H9 (cell line): ENCODE measurements at regions not wholly inside any gene's neighbourhood (a gene's known extent, or its start where the extent isn't known, plus 50 kb on each side); places are given as distances from the start of the nearest gene placed in this dataset.

ENCODE experiments used
- DNase-seq: peaks from one replicate; pipeline ENCODE4 v3.0.0-alpha.2; 2017
- H2AFZ ChIP-seq: one replicate; pipeline ENCODE4 v1.6.1; 2013; ENCODE audit warnings: mild to moderate bottlenecking, low read length, control low read depth, moderate library complexity
- H2AK5ac ChIP-seq: 2 replicates; pipeline ENCODE4 v1.6.1; 2013; ENCODE audit warnings: low read length, control low read depth, mixed read lengths; ENCODE audit not compliant: insufficient read length
- H2BK120ac ChIP-seq: one replicate; pipeline ENCODE4 v1.6.1; 2013; ENCODE audit warnings: low read depth, mild to moderate bottlenecking, low read length, control low read depth, inconsistent platforms; ENCODE audit not compliant: poor library complexity, severe bottlenecking
- H2BK12ac ChIP-seq: 2 replicates; pipeline ENCODE4 v1.6.1; 2013; ENCODE audit warnings: low read length, control low read depth, mixed read lengths, low read depth; ENCODE audit not compliant: insufficient read length
- H2BK15ac ChIP-seq: 2 replicates; pipeline ENCODE4 v1.6.1; 2013; ENCODE audit warnings: low read depth, low read length, control low read depth
- H2BK20ac ChIP-seq: one replicate; pipeline ENCODE4 v1.6.1; 2013; ENCODE audit warnings: low read depth, mild to moderate bottlenecking, low read length, control low read depth, inconsistent platforms; ENCODE audit not compliant: poor library complexity, severe bottlenecking
- H2BK5ac ChIP-seq: 2 replicates; pipeline ENCODE4 v1.6.1; 2013; ENCODE audit warnings: low read length, control low read depth, mixed read lengths; ENCODE audit not compliant: insufficient read length
- H3K14ac ChIP-seq: 2 replicates; pipeline ENCODE4 v1.6.1; 2013; ENCODE audit warnings: low read length, control low read depth; ENCODE audit not compliant: insufficient read depth
- H3K18ac ChIP-seq: 2 replicates; pipeline ENCODE4 v1.6.1; 2013; ENCODE audit warnings: low read depth, mild to moderate bottlenecking, mixed read lengths, low read length, control low read depth; ENCODE audit not compliant: insufficient read length
- H3K23ac ChIP-seq: 2 replicates; pipeline ENCODE4 v1.6.1; 2013; ENCODE audit warnings: low read length, control low read depth, mixed read lengths, low read depth; ENCODE audit not compliant: insufficient read length
- H3K23me2 ChIP-seq: 2 replicates; pipeline ENCODE4 v1.6.1; 2013; ENCODE audit warnings: low read depth, mild to moderate bottlenecking, mixed read lengths, low read length, control low read depth; ENCODE audit not compliant: insufficient read length, poor library complexity, severe bottlenecking
- H3K27ac ChIP-seq: 2 replicates; pipeline ENCODE4 v1.5.1; 2013; ENCODE audit warnings: low read length, control low read depth, mixed read lengths, low read depth; ENCODE audit not compliant: insufficient read length
- H3K27me3 ChIP-seq: 2 replicates; pipeline ENCODE4 v1.6.1; 2013; ENCODE audit warnings: low read length, control low read depth, inconsistent platforms; ENCODE audit not compliant: insufficient read depth
- H3K4ac ChIP-seq: 2 replicates; pipeline ENCODE4 v1.6.1; 2013; ENCODE audit warnings: low read depth, mild to moderate bottlenecking, control low read depth, inconsistent platforms, low read length, moderate library complexity
- H3K4me1 ChIP-seq: 2 replicates; pipeline ENCODE4 v1.6.1; 2013; ENCODE audit warnings: low read length, control low read depth, inconsistent platforms; ENCODE audit not compliant: insufficient read depth
- H3K4me2 ChIP-seq: 2 replicates; pipeline ENCODE4 v1.6.1; 2013; ENCODE audit warnings: low read length, control low read depth, mixed read lengths; ENCODE audit not compliant: insufficient read length, insufficient read depth
- H3K56ac ChIP-seq: 2 replicates; pipeline ENCODE4 v1.6.1; 2013; ENCODE audit warnings: low read depth, mild to moderate bottlenecking, mixed read lengths, low read length, control low read depth; ENCODE audit not compliant: insufficient read length
- H3K79me1 ChIP-seq: 2 replicates; pipeline ENCODE4 v1.6.1; 2013; ENCODE audit warnings: low read depth, mild to moderate bottlenecking, moderate library complexity, low read length, control low read depth, inconsistent platforms; ENCODE audit not compliant: insufficient read depth, poor library complexity, severe bottlenecking
- H3K79me2 ChIP-seq: 2 replicates; pipeline ENCODE4 v1.6.1; 2013; ENCODE audit warnings: low read length, control low read depth, inconsistent platforms; ENCODE audit not compliant: insufficient read depth
- H3K9ac ChIP-seq: 2 replicates; pipeline ENCODE4 v1.6.1; 2013; ENCODE audit warnings: low read length, control low read depth, mixed read lengths; ENCODE audit not compliant: insufficient read length; ENCODE audit errors: extremely low read depth
- H3K9me3 ChIP-seq: one replicate; pipeline ENCODE4 v1.6.1; 2013; ENCODE audit warnings: low read depth, low read length, inconsistent platforms; ENCODE audit not compliant: control insufficient read depth
- H3T11ph ChIP-seq: one replicate; pipeline ENCODE4 v1.6.1; 2013; ENCODE audit warnings: mild to moderate bottlenecking, low read length, control low read depth, inconsistent platforms
- H4K20me1 ChIP-seq: one replicate; pipeline ENCODE4 v1.6.1; 2013; ENCODE audit not compliant: control insufficient read depth, insufficient read length, insufficient read depth
- H4K5ac ChIP-seq: 2 replicates; pipeline ENCODE4 v1.6.1; 2013; ENCODE audit warnings: low read depth, mild to moderate bottlenecking, mixed read lengths, low read length, control low read depth; ENCODE audit not compliant: insufficient read length
- H4K8ac ChIP-seq: replicated peaks from 2 replicates; pipeline ENCODE4 v1.6.1; 2013; ENCODE audit warnings: low read length, control low read depth, mixed read lengths, low read depth; ENCODE audit not compliant: insufficient read length
- H4K91ac ChIP-seq: 2 replicates; pipeline ENCODE4 v1.6.1; 2013; ENCODE audit warnings: low read depth, mild to moderate bottlenecking, moderate library complexity, mixed read lengths, low read length, control low read depth; ENCODE audit not compliant: insufficient read length
- H3K27ac Mint-ChIP-seq, 3 experiments: 2 replicates in 2 of 3; 3 replicates in 1 of 3; pipeline ENCODE4 v1.8.0; 2020 to 2021; ENCODE audit warnings: mixed read lengths in 3 of 3, mild to moderate bottlenecking in 1 of 3, moderate library complexity in 1 of 3
- H3K27me3 Mint-ChIP-seq: 2 replicates; pipeline ENCODE4 v1.8.0; 2021; ENCODE audit warnings: low read depth, mild to moderate bottlenecking, moderate library complexity, mixed read lengths
- H3K36me3 Mint-ChIP-seq, 3 experiments: 2 replicates in 2 of 3; 3 replicates in 1 of 3; pipeline ENCODE4 v1.8.0; 2020 to 2021; ENCODE audit warnings: low read depth in 3 of 3, mixed read lengths in 3 of 3; ENCODE audit not compliant: insufficient read depth in 1 of 3
- H3K4me1 Mint-ChIP-seq, 2 experiments: 2 replicates each; pipeline ENCODE4 v1.8.0; 2020; ENCODE audit warnings: mixed read lengths in 2 of 2
- H3K4me3 Mint-ChIP-seq, 2 experiments: 2 replicates in 1 of 2; 3 replicates in 1 of 2; pipeline ENCODE4 v1.8.0; 2020 to 2021; ENCODE audit warnings: mild to moderate bottlenecking in 2 of 2, mixed read lengths in 2 of 2, moderate library complexity in 1 of 2
- H3K9me3 Mint-ChIP-seq, 2 experiments: 2 replicates in 1 of 2; 3 replicates in 1 of 2; pipeline ENCODE4 v1.8.0; 2020; ENCODE audit warnings: mild to moderate bottlenecking in 2 of 2, mixed read lengths in 2 of 2, moderate library complexity in 1 of 2
- CTCF ChIP-seq: fragments of 200-600 bp; sonication (generic); conservative IDR thresholded peaks from 3 replicates; pipeline ENCODE4 v1.8.0; 2021; ENCODE audit warnings: antibody characterized with exemption, mild to moderate bottlenecking
- WGBS: extraction: QIAGEN DNeasy Blood & Tissue Kit; methylation state at CpG from one replicate; pipeline ENCODE4 v1.1.7; 2013; ENCODE audit warnings: missing lambda C conversion rate, low lambda C conversion rate, mixed read lengths; ENCODE audit not compliant: insufficient read length; ENCODE audit errors: extremely low coverage; 5-methylcytosine and 5-hydroxymethylcytosine counted together

GRCh38 chr22:48300877-48301276 is 1526.8 kb downstream of the BRD1 start:
- no peak overlapping the region for H4K8ac ChIP-seq
- Mint-ChIP-seq H3K4me1 (peaks cover 23 to 43% of the 10 kb centered on the region in 2 experiments), H3K36me3 (no peaks in the 10 kb centered on the region), H3K9me3 (peaks cover 0 to 4% of the 10 kb centered on the region in 2 experiments; a peak in 1 of 5 replicates), H3K4me3 (no peak overlapping the region), H3K27me3 (peaks cover 9% of the 10 kb centered on the region), H3K27ac (no peak overlapping the region)
- H3K23me2 ChIP-seq: no peaks in the 10 kb centered on the region
- no peak overlapping the region; the same call in 1 of the 2 replicates for H3K14ac ChIP-seq
- no peaks in the 10 kb centered on the region for H3K4me1 ChIP-seq
- no peak overlapping the region for H4K91ac ChIP-seq
- H2AK5ac ChIP-seq: no peak overlapping the region
- H3K27ac ChIP-seq: no peak overlapping the region
- H3K4ac ChIP-seq: no peak overlapping the region
- H2BK120ac ChIP-seq: no peak overlapping the region
- H3K9ac ChIP-seq: no peak overlapping the region
- no peak overlapping the region for H2BK20ac ChIP-seq
- no peak for TF ChIP-seq CTCF
- no peak overlapping the region for H3K23ac ChIP-seq
- H2BK12ac ChIP-seq: no peak overlapping the region
- no peak overlapping the region for H3T11ph ChIP-seq
- H3K9me3 ChIP-seq: no peaks in the 10 kb centered on the region
- no peak overlapping the region for H3K4me2 ChIP-seq
- H4K5ac ChIP-seq: no peak overlapping the region
- no peak overlapping the region for H2BK5ac ChIP-seq
- no peaks in the 10 kb centered on the region for H3K79me2 ChIP-seq
- H3K56ac ChIP-seq: no peak overlapping the region
- no peaks in the 10 kb centered on the region for H4K20me1 ChIP-seq
- H3K27me3 ChIP-seq: no peaks in the 10 kb centered on the region
- no peak overlapping the region for H2AFZ ChIP-seq
- H3K18ac ChIP-seq: no peak overlapping the region
- no peak for DNase-seq
- no peaks in the 10 kb centered on the region for H3K79me1 ChIP-seq
- WGBS: no CpG with 5 or more reads among the region's 11 CpGs
- H2BK15ac ChIP-seq: no peak overlapping the region
